ENCODE measurements at regions not wholly inside any gene's neighbourhood (a gene's known extent, or its start where the extent isn't known, plus 50 kb on each side); places are given as distances from the start of the nearest gene placed in this dataset.
"Not testable (repeated sequence)": the region's sequence is repeated elsewhere in the genome, so short reads cannot be mapped to it uniquely, and the experiment has no call there.

DNA sequence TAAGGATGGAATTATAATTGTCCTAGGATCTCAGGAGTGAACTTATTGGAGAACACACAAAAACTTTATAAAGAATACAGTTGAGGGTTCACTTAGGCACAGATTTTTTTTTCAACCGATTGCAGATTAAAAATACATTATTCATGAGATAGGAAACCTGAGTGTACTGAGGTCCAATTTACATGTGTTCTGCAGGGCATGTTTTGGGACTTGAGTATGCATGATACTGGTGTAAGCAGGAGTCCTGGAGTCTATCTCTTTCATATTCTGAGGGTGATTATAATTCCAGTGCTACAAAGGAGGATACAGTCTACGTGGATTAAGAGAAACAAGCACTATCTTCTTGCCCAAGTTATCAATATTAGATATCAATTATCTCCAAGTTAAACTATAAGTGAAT, 139.3 kb upstream of the HSFY2 start:
- 90% methylated on average over 2 of the region's 2 CpGs for WGBS
- Histone ChIP-seq H3K27me3 (ENCODE audit: control insufficient read depth in 4 of 4, insufficient read depth in 4 of 4, low read length in 3 of 4) (no peaks in the 10 kb centered on the region), H3K4me3 (ENCODE audit: low read depth in 1 of 3, low read length in 3 of 3) (no peak overlapping the region), H3K9ac (ENCODE audit: low read depth in 1 of 2, low read length in 2 of 2) (no peak overlapping the region), H3K4me1 (ENCODE audit: control insufficient read depth in 4 of 4, insufficient read depth in 4 of 4, low read length in 3 of 4) (no peaks in the 10 kb centered on the region), H3K27ac (ENCODE audit: low read depth in 1 of 2, low read length in 2 of 2) (no peak overlapping the region), H3K36me3 (ENCODE audit: control insufficient read depth in 4 of 4, insufficient read depth in 3 of 4, low read depth in 1 of 4, low read length in 3 of 4) (no peaks in the 10 kb centered on the region), H3K9me3 (ENCODE audit: control insufficient read depth in 4 of 4, low read length in 3 of 4) (no peaks in the 10 kb centered on the region)
- no peak for DNase-seq (ENCODE audit: low spot score)
- TF ChIP-seq TAF1 (conservative IDR thresholded peaks at IDR 0.05) (no peak), NR2F2 (IDR thresholded peaks at IDR 0.05) (no peak), RXRA (IDR thresholded peaks at IDR 0.05) (no peak), HNF4G (IDR thresholded peaks at IDR 0.05) (no peak), EGR1 (IDR thresholded peaks at IDR 0.05; ENCODE audit: low read depth in 2 of 2) (no peak)
- TF ChIP-seq, protein P1, sequence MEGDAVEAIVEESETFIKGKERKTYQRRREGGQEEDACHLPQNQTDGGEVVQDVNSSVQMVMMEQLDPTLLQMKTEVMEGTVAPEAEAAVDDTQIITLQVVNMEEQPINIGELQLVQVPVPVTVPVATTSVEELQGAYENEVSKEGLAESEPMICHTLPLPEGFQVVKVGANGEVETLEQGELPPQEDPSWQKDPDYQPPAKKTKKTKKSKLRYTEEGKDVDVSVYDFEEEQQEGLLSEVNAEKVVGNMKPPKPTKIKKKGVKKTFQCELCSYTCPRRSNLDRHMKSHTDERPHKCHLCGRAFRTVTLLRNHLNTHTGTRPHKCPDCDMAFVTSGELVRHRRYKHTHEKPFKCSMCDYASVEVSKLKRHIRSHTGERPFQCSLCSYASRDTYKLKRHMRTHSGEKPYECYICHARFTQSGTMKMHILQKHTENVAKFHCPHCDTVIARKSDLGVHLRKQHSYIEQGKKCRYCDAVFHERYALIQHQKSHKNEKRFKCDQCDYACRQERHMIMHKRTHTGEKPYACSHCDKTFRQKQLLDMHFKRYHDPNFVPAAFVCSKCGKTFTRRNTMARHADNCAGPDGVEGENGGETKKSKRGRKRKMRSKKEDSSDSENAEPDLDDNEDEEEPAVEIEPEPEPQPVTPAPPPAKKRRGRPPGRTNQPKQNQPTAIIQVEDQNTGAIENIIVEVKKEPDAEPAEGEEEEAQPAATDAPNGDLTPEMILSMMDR (IDR thresholded peaks at IDR 0.05; ENCODE audit: low read depth, low read length, missing input control): no peak
- TF ChIP-seq, protein P2, sequence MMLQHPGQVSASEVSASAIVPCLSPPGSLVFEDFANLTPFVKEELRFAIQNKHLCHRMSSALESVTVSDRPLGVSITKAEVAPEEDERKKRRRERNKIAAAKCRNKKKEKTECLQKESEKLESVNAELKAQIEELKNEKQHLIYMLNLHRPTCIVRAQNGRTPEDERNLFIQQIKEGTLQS (IDR thresholded peaks at IDR 0.05): no peak
- TF ChIP-seq, protein P3, sequence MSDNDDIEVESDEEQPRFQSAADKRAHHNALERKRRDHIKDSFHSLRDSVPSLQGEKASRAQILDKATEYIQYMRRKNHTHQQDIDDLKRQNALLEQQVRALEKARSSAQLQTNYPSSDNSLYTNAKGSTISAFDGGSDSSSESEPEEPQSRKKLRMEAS (IDR thresholded peaks at IDR 0.05): no peak

DNA sequence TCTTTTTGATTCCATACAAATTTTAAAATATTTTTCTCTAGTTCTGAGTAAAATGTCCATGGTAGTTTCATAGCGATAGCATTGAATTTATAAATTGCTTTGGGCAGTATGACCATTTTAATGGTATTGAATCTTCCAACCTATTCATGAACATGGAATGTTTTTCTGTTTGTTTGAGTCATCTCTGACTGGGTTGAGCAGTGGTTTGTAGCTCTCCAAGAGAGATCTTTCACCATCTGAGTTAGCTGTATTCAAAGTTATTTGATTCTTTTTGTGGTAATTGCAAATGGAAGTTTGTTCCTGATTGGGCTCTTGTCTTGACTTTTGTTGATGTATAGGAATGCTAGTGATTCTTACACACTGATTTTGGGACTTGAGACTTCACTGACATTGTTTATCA, 136.3 kb upstream of the HSFY2 start:
- Histone ChIP-seq H3K27ac (ENCODE audit: low read depth in 1 of 2, low read length in 2 of 2) (no peak overlapping the region), H3K27me3 (ENCODE audit: control insufficient read depth in 4 of 4, insufficient read depth in 4 of 4, low read length in 3 of 4) (no peaks in the 10 kb centered on the region), H3K9me3 (ENCODE audit: control insufficient read depth in 4 of 4, low read length in 3 of 4) (no peaks in the 10 kb centered on the region), H3K4me3 (ENCODE audit: low read depth in 1 of 3, low read length in 3 of 3) (no peak overlapping the region), H3K9ac (ENCODE audit: low read depth in 1 of 2, low read length in 2 of 2) (no peak overlapping the region), H3K36me3 (ENCODE audit: control insufficient read depth in 4 of 4, insufficient read depth in 3 of 4, low read depth in 1 of 4, low read length in 3 of 4) (no peaks in the 10 kb centered on the region), H3K4me1 (ENCODE audit: control insufficient read depth in 4 of 4, insufficient read depth in 4 of 4, low read length in 3 of 4) (no peaks in the 10 kb centered on the region)
- 100% methylated on average over 1 of the region's 1 CpG for WGBS
- no peak for TF ChIP-seq RXRA (IDR thresholded peaks at IDR 0.05)
- no peak for TF ChIP-seq HNF4G (IDR thresholded peaks at IDR 0.05)
- TF ChIP-seq FOXA2 (IDR thresholded peaks at IDR 0.05): no peak
- no peak for DNase-seq (ENCODE audit: low spot score)

DNA sequence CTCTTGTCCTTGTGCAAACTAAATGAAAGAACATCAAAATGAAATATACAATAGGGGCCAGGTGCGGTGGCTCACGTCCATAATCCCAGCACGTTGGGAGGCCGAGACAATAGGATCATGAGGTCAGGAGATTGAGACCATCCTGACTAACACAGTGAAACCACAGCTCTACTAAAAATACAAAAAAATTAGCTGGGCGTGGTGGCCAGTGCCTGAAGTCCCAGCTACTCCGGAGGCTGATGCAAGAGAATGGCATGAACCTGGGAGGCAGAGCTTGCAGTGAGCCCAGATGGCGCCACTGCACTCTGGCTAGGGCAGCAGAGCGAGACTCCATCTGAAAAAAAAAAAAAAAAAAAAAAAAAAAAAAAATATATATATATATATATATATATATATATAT, 132.7 kb upstream of the HSFY2 start:
- DNase-seq (ENCODE audit: low spot score); H3K36me3 ChIP-seq (ENCODE audit: control insufficient read depth in 4 of 4, insufficient read depth in 3 of 4, low read depth in 1 of 4, low read length in 3 of 4); H3K4me3 ChIP-seq (ENCODE audit: low read depth in 1 of 3, low read length in 3 of 3); H3K27me3 ChIP-seq (ENCODE audit: control insufficient read depth in 4 of 4, insufficient read depth in 4 of 4, low read length in 3 of 4); H3K27ac ChIP-seq (ENCODE audit: low read depth in 1 of 2, low read length in 2 of 2); H3K4me1 ChIP-seq (ENCODE audit: control insufficient read depth in 4 of 4, insufficient read depth in 4 of 4, low read length in 3 of 4); H3K9ac ChIP-seq (ENCODE audit: low read depth in 1 of 2, low read length in 2 of 2); H3K9me3 ChIP-seq (ENCODE audit: control insufficient read depth in 4 of 4, low read length in 3 of 4): not testable (repeated sequence)
- WGBS: 98% methylated on average over 8 of the region's 8 CpGs

DNA sequence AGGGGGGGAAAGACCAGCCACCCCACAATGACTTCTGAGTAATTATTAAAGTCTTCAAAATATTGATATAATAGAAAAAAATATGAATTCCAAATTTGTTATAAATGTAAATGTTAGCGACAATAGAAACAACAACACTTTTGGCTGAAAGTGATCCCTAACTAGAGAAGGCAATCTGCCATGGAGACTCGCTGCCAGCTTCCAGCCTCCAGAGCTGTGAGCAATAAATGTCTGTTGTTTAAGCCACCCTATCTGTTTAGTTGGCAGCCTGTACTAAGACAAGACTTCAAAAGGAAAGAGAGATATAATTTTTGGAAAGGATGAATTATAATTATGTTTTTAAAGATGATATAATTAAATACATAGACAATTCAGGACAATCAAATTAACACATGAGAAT, 130.8 kb upstream of the HSFY2 start:
- H3K27me3 ChIP-seq (ENCODE audit: control insufficient read depth in 4 of 4, insufficient read depth in 4 of 4, low read length in 3 of 4): no peaks in the 10 kb centered on the region
- H3K4me1 ChIP-seq (ENCODE audit: control insufficient read depth in 4 of 4, insufficient read depth in 4 of 4, low read length in 3 of 4): no peaks in the 10 kb centered on the region
- no peak overlapping the region for H3K27ac ChIP-seq (ENCODE audit: low read depth in 1 of 2, low read length in 2 of 2)
- 91% methylated on average over 2 of the region's 2 CpGs for WGBS
- H3K9me3 ChIP-seq (ENCODE audit: control insufficient read depth in 4 of 4, low read length in 3 of 4): no peaks in the 10 kb centered on the region
- H3K4me3 ChIP-seq (ENCODE audit: low read depth in 1 of 3, low read length in 3 of 3): no peak overlapping the region
- DNase-seq (ENCODE audit: low spot score): no peak
- TF ChIP-seq SP1 (IDR thresholded peaks at IDR 0.05) (no peak), JUND (IDR thresholded peaks at IDR 0.05) (no peak), TAF1 (conservative IDR thresholded peaks at IDR 0.05) (no peak), NR2F2 (IDR thresholded peaks at IDR 0.05) (no peak), HNF4A (conservative IDR thresholded peaks at IDR 0.05) (no peak), FOXA1 (IDR thresholded peaks at IDR 0.05) (no peak), HNF4G (IDR thresholded peaks at IDR 0.05) (no peak)
- TF ChIP-seq, protein P3 (IDR thresholded peaks at IDR 0.05): no peak
- no peaks in the 10 kb centered on the region for H3K36me3 ChIP-seq (ENCODE audit: control insufficient read depth in 4 of 4, insufficient read depth in 3 of 4, low read depth in 1 of 4, low read length in 3 of 4)
- no peak overlapping the region for H3K9ac ChIP-seq (ENCODE audit: low read depth in 1 of 2, low read length in 2 of 2)

Data from liver (tissue), 8 donors.